Keratinocyte (primary cell): ENCODE measurements at regions not wholly inside any gene's neighbourhood (a gene's known extent, or its start where the extent isn't known, plus 50 kb on each side); places are given as distances from the start of the nearest gene placed in this dataset.

ENCODE experiments used
- DNase-seq: peaks from one replicate; pipeline ENCODE4 v3.0.0-alpha.2; 2011; ENCODE audit warnings: low read depth, missing footprints, low spot score
- FAIRE-seq: peaks from 2 replicates; lab custom pipeline; 2011; peaks lifted over from hg19 to GRCh38; lab: Jason Lieb, UNC
- H2AFZ ChIP-seq: 2 replicates; pipeline ENCODE4 v1.6.0; 2012; ENCODE audit warnings: low read length, control low read depth, inconsistent platforms; ENCODE audit not compliant: control insufficient read depth
- H3K27ac ChIP-seq: 2 replicates; pipeline ENCODE4 v1.5.1; 2011; ENCODE audit warnings: low read length; ENCODE audit not compliant: control insufficient read depth, insufficient read depth
- H3K27me3 ChIP-seq: 3 replicates; pipeline ENCODE4 v1.6.0; 2011; ENCODE audit warnings: low read length; ENCODE audit not compliant: control insufficient read depth, insufficient read depth; ENCODE audit errors: extremely low read depth
- H3K36me3 ChIP-seq, 2 experiments: 2 replicates in 1 of 2; 3 replicates in 1 of 2; pipeline ENCODE4 v1.5.1; 2011; ENCODE audit warnings: low read length in 2 of 2, mild to moderate bottlenecking in 1 of 2; ENCODE audit not compliant: control insufficient read depth in 2 of 2, insufficient read depth in 2 of 2; ENCODE audit errors: extremely low read depth in 1 of 2
- H3K4me1 ChIP-seq: 3 replicates; pipeline ENCODE4 v1.5.1; 2011; ENCODE audit warnings: low read length; ENCODE audit not compliant: control insufficient read depth, insufficient read depth; ENCODE audit errors: extremely low read depth
- H3K4me2 ChIP-seq: 3 replicates; pipeline ENCODE4 v1.6.0; 2011; ENCODE audit warnings: low read depth, low read length; ENCODE audit not compliant: control insufficient read depth, insufficient read depth; ENCODE audit errors: extremely low read depth
- H3K4me3 ChIP-seq, 3 experiments: fragments of 200-600 bp in 1 of 3; sonication (generic) in 1 of 3; 2 replicates in 2 of 3; 3 replicates in 1 of 3; pipeline ENCODE4 v1.5.1; 2011 to 2016; ENCODE audit warnings: low read length in 3 of 3, mild to moderate bottlenecking in 3 of 3, control low read depth in 2 of 3, inconsistent platforms in 1 of 3, low read depth in 1 of 3, mixed read lengths in 1 of 3, mixed run types in 1 of 3, moderate library complexity in 1 of 3; ENCODE audit not compliant: control insufficient read depth in 2 of 3, insufficient read depth in 2 of 3; ENCODE audit errors: extremely low read depth in 1 of 3
- H3K79me2 ChIP-seq: 2 replicates; pipeline ENCODE4 v1.6.0; 2012; ENCODE audit warnings: low read length; ENCODE audit not compliant: control insufficient read depth, insufficient read depth
- H3K9ac ChIP-seq: 3 replicates; pipeline ENCODE4 v1.6.0; 2011; ENCODE audit warnings: low read length; ENCODE audit not compliant: control insufficient read depth, insufficient read depth; ENCODE audit errors: extremely low read depth
- H3K9me1 ChIP-seq: 3 replicates; pipeline ENCODE4 v1.6.0; 2011; ENCODE audit warnings: low read length; ENCODE audit not compliant: control insufficient read depth, insufficient read depth; ENCODE audit errors: extremely low read depth
- H3K9me3 ChIP-seq: 2 replicates; pipeline ENCODE4 v1.5.1; 2012; ENCODE audit warnings: low read depth, low read length; ENCODE audit not compliant: control insufficient read depth
- H4K20me1 ChIP-seq: 3 replicates; pipeline ENCODE4 v1.6.0; 2011; ENCODE audit warnings: low read length; ENCODE audit not compliant: control insufficient read depth, insufficient read depth; ENCODE audit errors: extremely low read depth
- EZH2 ChIP-seq: IDR thresholded peaks from one replicate; pipeline ENCODE4 v1.6.1; 2012; ENCODE audit warnings: inconsistent platforms, mild to moderate bottlenecking, low read length, moderate library complexity
- dilution Hi-C: fragments of 300-500 bp; cut with MboI; formaldehyde crosslinking; loops from one replicate; pipeline ENCODE4 v1.7.0; 2020; ENCODE audit warnings: low sequenced_read_pairs; ENCODE audit not compliant: extremely low pct_ligation_motif_present
- TF ChIP-seq, protein P1 (sequence below), 3 experiments: IDR thresholded peaks in 1 of 3; conservative IDR thresholded peaks in 1 of 3; optimal IDR thresholded peaks in 1 of 3; 2 replicates in 2 of 3; 3 replicates in 1 of 3; pipeline versions ENCODE3 to v1.5.1; 2011; ENCODE audit warnings: low read length in 3 of 3, mild to moderate bottlenecking in 3 of 3, moderate library complexity in 2 of 3, control low read depth in 1 of 3, inconsistent platforms in 1 of 3; ENCODE audit not compliant: insufficient read depth in 2 of 3; ENCODE audit errors: extremely low read depth in 1 of 3

GRCh38 chr7:26616235-26616634, 248.2 kb downstream of the SKAP2 start:
- DNase-seq (peak; percentile 48), FAIRE-seq (peak; percentile 91)
- Histone ChIP-seq H3K36me3 (no peaks in the 10 kb centered on the region), H3K9me1 (no peaks in the 10 kb centered on the region), H3K27ac (no peak overlapping the region), H3K4me2 (no peak overlapping the region), H3K9ac (no peak overlapping the region), H3K27me3 (no peaks in the 10 kb centered on the region), H3K4me3 (no peak overlapping the region), H2AFZ (peak overlapping the region; percentile 64), H4K20me1 (no peaks in the 10 kb centered on the region), H3K79me2 (no peaks in the 10 kb centered on the region), H3K4me1 (peaks cover 7% of the 10 kb centered on the region), H3K9me3 (no peaks in the 10 kb centered on the region)
- dilution Hi-C loops = no loop called here
- TF ChIP-seq, protein P1, sequence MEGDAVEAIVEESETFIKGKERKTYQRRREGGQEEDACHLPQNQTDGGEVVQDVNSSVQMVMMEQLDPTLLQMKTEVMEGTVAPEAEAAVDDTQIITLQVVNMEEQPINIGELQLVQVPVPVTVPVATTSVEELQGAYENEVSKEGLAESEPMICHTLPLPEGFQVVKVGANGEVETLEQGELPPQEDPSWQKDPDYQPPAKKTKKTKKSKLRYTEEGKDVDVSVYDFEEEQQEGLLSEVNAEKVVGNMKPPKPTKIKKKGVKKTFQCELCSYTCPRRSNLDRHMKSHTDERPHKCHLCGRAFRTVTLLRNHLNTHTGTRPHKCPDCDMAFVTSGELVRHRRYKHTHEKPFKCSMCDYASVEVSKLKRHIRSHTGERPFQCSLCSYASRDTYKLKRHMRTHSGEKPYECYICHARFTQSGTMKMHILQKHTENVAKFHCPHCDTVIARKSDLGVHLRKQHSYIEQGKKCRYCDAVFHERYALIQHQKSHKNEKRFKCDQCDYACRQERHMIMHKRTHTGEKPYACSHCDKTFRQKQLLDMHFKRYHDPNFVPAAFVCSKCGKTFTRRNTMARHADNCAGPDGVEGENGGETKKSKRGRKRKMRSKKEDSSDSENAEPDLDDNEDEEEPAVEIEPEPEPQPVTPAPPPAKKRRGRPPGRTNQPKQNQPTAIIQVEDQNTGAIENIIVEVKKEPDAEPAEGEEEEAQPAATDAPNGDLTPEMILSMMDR (optimal IDR thresholded peaks at IDR 0.05 in 1 of 3, IDR thresholded peaks at IDR 0.05 in 1 of 3, conservative IDR thresholded peaks at IDR 0.05 in 1 of 3; ENCODE audit: extremely low read depth in 1 of 3, insufficient read depth in 2 of 3, low read length in 3 of 3) = no peak
- no peak for TF ChIP-seq EZH2

- no peaks in the 10 kb centered on the region for H3K9me3 ChIP-seq
- H3K4me2 ChIP-seq = no peak overlapping the region
- no peak overlapping the region for H3K9ac ChIP-seq
- no peaks in the 10 kb centered on the region for H3K9me1 ChIP-seq
- FAIRE-seq (peak; percentile 34), DNase-seq (no peak)
- H3K27ac ChIP-seq = no peak overlapping the region
- TF ChIP-seq, protein P1 (optimal IDR thresholded peaks at IDR 0.05 in 1 of 3, IDR thresholded peaks at IDR 0.05 in 1 of 3, conservative IDR thresholded peaks at IDR 0.05 in 1 of 3; ENCODE audit: extremely low read depth in 1 of 3, insufficient read depth in 2 of 3, low read length in 3 of 3) = no peak
- no peak for TF ChIP-seq EZH2
- no peaks in the 10 kb centered on the region for H3K36me3 ChIP-seq
- peaks cover 7% of the 10 kb centered on the region for H3K4me1 ChIP-seq
- H2AFZ ChIP-seq = no peak overlapping the region
- H3K4me3 ChIP-seq = no peak overlapping the region
- H4K20me1 ChIP-seq = no peaks in the 10 kb centered on the region
- no peaks in the 10 kb centered on the region for H3K27me3 ChIP-seq
- H3K79me2 ChIP-seq = no peaks in the 10 kb centered on the region
- dilution Hi-C loops = no loop called here
Measured at GRCh38 chr7:26617066-26617465, 247.3 kb downstream of the SKAP2 start.
